TTC549 (cell line): ENCODE measurements at regions not wholly inside any gene's neighbourhood (a gene's known extent, or its start where the extent isn't known, plus 50 kb on each side); places are given as distances from the start of the nearest gene placed in this dataset.
A peak's percentile ranks its signal among the peaks of the same experiment; 100 is the strongest.

Experiments
- FAIRE-seq: peaks from 2 replicates; lab custom pipeline; 2012; peaks lifted over from hg19 to GRCh38; lab: Jason Lieb, UNC

GRCh38 chr1:222911866-222912265, 97.0 kb downstream of the DISP1 start:
- FAIRE-seq = no peak

- no peak for FAIRE-seq
These were observed 97.9 kb downstream of the DISP1 start for GRCh38 chr1:222912730-222913129.

- FAIRE-seq = no peak
These were observed 100.2 kb downstream of the DISP1 start for GRCh38 chr1:222914861-222915632.

GRCh38 chr1:222916100-222916499, 101.3 kb downstream of the DISP1 start:
- no peak for FAIRE-seq

GRCh38 chr1:222918801-222919477, 104.1 kb downstream of the DISP1 start:
- FAIRE-seq = no peak

GRCh38 chr1:222919478-222919865, 104.6 kb downstream of the DISP1 start:
- no peak for FAIRE-seq

GRCh38 chr1:222920169-222920568, 105.3 kb downstream of the DISP1 start:
- FAIRE-seq = no peak

GRCh38 chr1:222921945-222922344, 107.1 kb downstream of the DISP1 start:
- no peak for FAIRE-seq

GRCh38 chr1:222923506-222923905, 108.7 kb downstream of the DISP1 start:
- no peak for FAIRE-seq

GRCh38 chr1:222924136-222924706, 109.4 kb downstream of the DISP1 start:
- no peak for FAIRE-seq

- FAIRE-seq = no peak
These were observed 111.7 kb downstream of the DISP1 start for GRCh38 chr1:222926566-222926965.

GRCh38 chr1:222927031-222927430, 112.2 kb downstream of the DISP1 start:
- no peak for FAIRE-seq

- peak; percentile 95 for FAIRE-seq
These were observed 113.4 kb downstream of the DISP1 start for GRCh38 chr1:222928212-222928611.

- FAIRE-seq = no peak
These were observed 115.2 kb downstream of the DISP1 start for GRCh38 chr1:222930070-222930469.

- FAIRE-seq = no peak
These were observed 116.2 kb downstream of the DISP1 start for GRCh38 chr1:222931023-222931422.

- no peak for FAIRE-seq
These were observed 118.4 kb downstream of the DISP1 start for GRCh38 chr1:222933273-222933672.

- no peak for FAIRE-seq
These were observed 120.5 kb downstream of the DISP1 start for GRCh38 chr1:222935239-222935900.

GRCh38 chr1:222936042-222936441, 121.2 kb downstream of the DISP1 start:
- FAIRE-seq = no peak

GRCh38 chr1:222938986-222939385, 124.1 kb downstream of the DISP1 start:
- FAIRE-seq = peak; percentile 71

GRCh38 chr1:222940095-222940494, 125.3 kb downstream of the DISP1 start:
- FAIRE-seq = no peak

GRCh38 chr1:222940906-222941305, 126.1 kb downstream of the DISP1 start:
- FAIRE-seq = peak; percentile 31

- FAIRE-seq = no peak
These were observed 126.6 kb downstream of the DISP1 start for GRCh38 chr1:222941425-222941824.

- FAIRE-seq = no peak
These were observed 131.6 kb downstream of the DISP1 start for GRCh38 chr1:222946436-222946835.
